ENCODE measurements at regions not wholly inside any gene's neighbourhood (a gene's known extent, or its start where the extent isn't known, plus 50 kb on each side); places are given as distances from the start of the nearest gene placed in this dataset.

DNA sequence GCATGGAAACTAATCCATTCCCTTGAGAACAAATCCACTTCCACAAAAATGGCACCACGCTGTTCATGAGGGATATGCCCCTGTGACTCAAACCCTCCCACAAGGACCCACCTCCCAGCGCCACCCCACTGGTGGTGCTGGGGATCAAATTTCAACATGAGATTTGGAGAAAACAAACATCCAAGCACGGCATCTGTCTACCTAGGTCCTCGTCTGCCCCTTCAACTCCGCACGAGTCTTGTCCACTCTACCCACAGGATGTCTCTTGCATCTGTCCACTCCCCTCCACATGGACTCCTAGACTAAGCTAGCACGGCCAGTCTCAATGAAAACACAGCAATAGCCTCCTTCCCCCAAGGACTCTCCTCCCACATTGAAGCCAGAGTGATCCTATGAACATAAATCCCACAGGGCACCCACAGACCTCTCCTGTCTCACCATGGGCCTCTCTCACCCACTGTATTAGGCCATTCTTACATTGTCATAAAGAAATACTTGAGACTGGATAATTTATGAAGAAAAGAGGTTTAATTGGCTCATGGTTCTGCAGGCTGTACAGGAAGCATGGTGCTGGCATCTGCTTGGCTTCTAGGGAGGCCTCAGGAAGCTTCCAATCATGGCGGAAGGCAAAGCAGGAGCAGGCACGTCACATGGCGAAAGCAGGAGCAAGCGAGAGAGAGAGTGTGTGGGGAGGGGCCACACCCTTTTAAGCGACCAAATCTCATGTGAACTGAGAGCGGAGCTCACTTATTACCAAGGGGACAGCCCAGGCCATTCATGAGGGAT is 101.4 kb downstream of the TOMM20 start:
- DNase-seq (ENCODE audit: insufficient read length, low spot score) (no peak), FAIRE-seq (no peak)
- TF ChIP-seq POLR2A (IDR thresholded peaks at IDR 0.05; ENCODE audit: low read depth, low read length) (no peak), TAF1 (IDR thresholded peaks at IDR 0.05; ENCODE audit: low read depth, low read length) (no peak), SPI1 (IDR thresholded peaks at IDR 0.05; ENCODE audit: low read depth, low read length) (no peak)

DNA sequence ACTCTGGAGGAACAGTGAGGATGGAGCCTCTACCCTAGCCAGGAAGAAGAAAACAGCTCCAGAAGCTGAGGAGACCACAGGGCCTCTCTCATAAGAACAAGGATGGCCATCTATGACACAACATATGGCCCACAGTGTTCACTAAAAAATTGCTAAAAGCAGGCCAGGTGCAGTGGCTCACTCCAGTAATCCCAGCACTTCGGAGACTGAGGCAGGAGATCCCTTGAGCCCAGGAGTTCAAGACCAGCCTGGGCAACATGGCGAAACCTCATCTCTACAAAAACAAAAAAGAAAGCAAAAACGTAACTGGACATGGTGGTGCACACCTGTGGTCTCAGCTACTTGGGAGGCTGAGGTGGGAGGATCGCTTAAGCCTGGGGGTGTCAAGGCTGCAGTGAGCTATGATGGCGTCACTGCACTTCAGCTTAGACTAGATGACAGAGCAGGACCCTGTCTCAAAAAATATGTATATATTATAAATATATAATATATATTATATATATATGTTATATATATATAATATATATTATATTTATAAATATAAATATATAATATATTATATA is 103.1 kb downstream of the TOMM20 start:
- FAIRE-seq, result no peak
- DNase-seq (ENCODE audit: insufficient read length, low spot score), result no peak
- TF ChIP-seq PAX5 (IDR thresholded peaks at IDR 0.05; ENCODE audit: insufficient read depth, low read length, severe bottlenecking) (no peak), POLR2A (IDR thresholded peaks at IDR 0.05; ENCODE audit: low read depth, low read length) (no peak), SPI1 (IDR thresholded peaks at IDR 0.05; ENCODE audit: low read depth, low read length) (no peak), TAF1 (IDR thresholded peaks at IDR 0.05; ENCODE audit: low read depth, low read length) (no peak), POLR2AphosphoS5 (IDR thresholded peaks at IDR 0.05; ENCODE audit: low read depth, low read length) (no peak), POU2F2 (IDR thresholded peaks at IDR 0.05; ENCODE audit: low read depth, low read length) (no peak)

DNA sequence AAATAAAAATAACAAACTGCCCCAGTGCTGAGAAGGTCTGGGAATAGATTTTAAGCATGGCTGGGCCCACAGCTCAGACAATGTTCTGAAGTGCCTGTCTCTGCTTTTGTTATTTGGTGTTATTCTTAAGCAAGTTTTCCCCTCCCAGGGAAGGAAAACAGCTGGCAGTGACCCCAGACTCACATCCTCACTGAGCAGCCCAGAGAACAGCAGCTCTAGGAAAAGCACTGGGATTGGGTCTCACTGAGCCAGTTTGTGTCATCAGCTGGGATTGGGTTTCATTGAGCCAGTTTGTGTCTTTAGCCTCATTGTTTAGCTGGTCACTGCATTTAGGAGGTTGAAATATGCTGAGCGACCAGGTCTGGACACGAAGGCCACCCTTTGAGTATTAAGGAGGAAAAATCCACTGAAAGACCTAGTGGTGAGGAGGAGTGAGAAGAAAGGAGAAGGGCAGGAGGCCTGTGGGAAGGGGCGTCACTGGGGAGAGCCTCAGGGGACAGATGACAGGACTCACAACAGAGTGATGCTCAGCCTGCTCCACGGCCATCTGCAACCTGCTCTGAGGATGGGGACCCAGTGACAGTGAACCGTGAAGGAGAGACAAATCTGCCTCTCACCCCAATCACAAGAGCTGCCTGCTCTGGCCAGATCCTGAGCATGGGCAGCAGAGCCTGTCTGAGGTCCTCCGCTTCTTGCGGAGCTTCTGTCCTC is 103.8 kb downstream of the TOMM20 start:
- TF ChIP-seq POU2F2 (IDR thresholded peaks at IDR 0.05; ENCODE audit: low read depth, low read length) (no peak), PAX5 (IDR thresholded peaks at IDR 0.05; ENCODE audit: insufficient read depth, low read length, severe bottlenecking) (peak; percentile 66), TAF1 (IDR thresholded peaks at IDR 0.05; ENCODE audit: low read depth, low read length) (peak; percentile 83)
- FAIRE-seq, result peak; percentile 28
- DNase-seq (ENCODE audit: insufficient read length, low spot score), result no peak

DNA sequence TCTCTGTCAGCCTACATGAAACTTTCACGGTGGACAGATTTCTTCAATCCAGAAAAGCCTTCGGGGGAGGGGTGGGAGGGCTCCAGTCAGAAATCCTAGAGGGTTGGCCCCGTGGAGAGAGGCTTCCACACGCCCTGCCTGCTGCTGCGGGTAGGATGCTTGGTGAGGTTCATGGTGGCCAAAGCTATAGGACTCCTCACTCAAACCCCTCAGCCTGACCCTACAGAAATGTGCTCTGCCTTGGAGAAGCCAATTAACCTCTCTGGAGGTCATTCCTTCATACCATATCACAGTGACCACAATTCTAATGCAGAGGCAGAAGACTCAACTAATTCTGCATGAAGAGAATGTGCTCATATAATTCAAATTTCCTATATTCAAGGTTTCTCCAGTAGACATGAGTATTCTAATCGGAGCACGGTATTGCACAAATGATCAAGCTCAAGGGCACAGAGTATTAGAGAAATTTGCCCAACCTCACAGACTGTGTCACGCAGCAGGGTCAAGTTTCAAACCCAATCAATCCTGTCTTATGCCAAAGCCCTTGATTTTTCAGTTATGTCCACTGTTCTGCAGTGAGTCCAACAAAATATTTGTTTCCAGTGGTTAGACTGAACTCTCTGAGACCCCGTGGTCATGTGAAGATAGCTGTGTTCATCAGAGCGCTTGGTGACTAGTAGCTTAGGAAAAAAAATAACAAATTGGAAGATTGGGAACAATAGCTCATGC is 104.8 kb downstream of the TOMM20 start:
- TF ChIP-seq POU2F2 (IDR thresholded peaks at IDR 0.05; ENCODE audit: low read depth, low read length), result no peak
- no peak for TF ChIP-seq POLR2AphosphoS5 (IDR thresholded peaks at IDR 0.05; ENCODE audit: low read depth, low read length)
- TF ChIP-seq SPI1 (IDR thresholded peaks at IDR 0.05; ENCODE audit: low read depth, low read length), result no peak
- TF ChIP-seq TAF1 (IDR thresholded peaks at IDR 0.05; ENCODE audit: low read depth, low read length), result no peak
- no peak for TF ChIP-seq PAX5 (IDR thresholded peaks at IDR 0.05; ENCODE audit: insufficient read depth, low read length, severe bottlenecking)
- TF ChIP-seq POLR2A (IDR thresholded peaks at IDR 0.05; ENCODE audit: low read depth, low read length), result no peak
- no peak for FAIRE-seq
- no peak for DNase-seq (ENCODE audit: insufficient read length, low spot score)

DNA sequence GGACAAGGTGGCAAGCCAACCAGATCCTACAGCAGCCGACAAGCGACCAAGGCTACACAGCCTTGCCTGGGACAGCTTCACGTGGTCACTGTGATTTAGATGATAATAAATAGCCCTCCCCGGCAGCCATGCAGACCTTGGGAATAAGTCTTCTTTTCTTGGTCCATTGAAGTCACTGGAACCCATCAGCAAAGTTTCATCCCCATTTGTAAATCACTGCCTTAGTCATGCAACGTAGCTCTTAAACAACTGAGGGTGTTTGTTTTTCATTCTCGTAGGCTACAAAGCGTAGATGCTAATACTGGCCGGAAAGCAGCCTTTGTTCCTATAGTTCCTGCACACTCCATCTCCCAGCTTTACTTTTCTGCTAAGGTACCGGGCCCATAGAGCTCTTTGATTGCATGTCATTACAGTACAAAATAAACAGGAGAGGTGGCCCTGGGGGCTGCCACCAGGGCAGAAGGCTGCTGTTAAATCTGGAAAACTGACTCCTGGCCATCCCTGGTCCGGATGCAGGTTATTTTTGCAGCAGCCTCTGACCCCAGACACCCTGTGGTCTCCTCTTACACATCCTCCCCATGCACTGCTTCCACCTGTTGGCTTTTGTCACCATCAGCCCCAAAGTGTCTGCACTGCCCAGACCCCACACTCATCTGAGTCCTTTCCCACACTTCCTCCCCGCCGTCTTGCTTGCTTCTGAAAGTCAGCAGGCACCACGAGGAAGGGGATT is 105.5 kb downstream of the TOMM20 start:
- TF ChIP-seq POLR2AphosphoS5 (IDR thresholded peaks at IDR 0.05; ENCODE audit: low read depth, low read length) (peak; percentile 46; the same call in 1 of the 2 replicates), PAX5 (IDR thresholded peaks at IDR 0.05; ENCODE audit: insufficient read depth, low read length, severe bottlenecking) (peak; percentile 54), POU2F2 (IDR thresholded peaks at IDR 0.05; ENCODE audit: low read depth, low read length) (no peak), SPI1 (IDR thresholded peaks at IDR 0.05; ENCODE audit: low read depth, low read length) (peak; percentile 86)
- DNase-seq (ENCODE audit: insufficient read length, low spot score) (no peak), FAIRE-seq (peak; percentile 63)

DNA sequence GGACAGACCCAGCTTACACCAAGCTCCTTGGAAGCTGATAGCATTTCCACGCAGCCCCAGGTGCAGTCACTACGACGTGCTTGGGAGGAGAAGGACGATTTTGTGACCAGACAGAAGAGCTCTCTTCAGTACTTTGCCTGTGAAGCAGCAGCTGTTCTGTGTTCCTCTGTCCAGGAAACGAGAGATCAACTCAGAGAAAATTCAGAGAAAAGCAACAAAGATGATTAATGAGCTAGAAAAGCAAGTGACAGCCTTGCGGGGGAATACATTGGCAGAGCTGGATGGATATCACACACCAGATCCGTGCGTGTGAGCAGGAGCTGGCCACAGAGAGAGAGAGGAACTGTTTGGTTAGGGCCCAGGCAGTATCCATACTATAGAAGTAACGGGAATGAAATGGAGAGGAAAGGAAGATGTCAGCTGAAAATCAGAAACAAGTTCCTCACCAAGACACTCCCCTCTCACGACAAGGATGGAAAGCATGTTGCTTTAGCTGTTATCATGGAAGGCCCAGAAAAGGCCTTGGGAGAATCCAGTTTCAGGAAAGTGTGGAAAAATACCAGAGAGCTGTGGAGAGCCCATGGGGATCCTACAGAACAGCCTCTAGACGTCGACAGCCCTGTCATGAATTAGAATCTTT is 106.2 kb downstream of the TOMM20 start:
- no peak for DNase-seq (ENCODE audit: insufficient read length, low spot score)
- peak; percentile 77 for FAIRE-seq
- 0 out of 2 replicates have a peak, but pooled peaks have one; percentile 11 for TF ChIP-seq SPI1 (IDR thresholded peaks at IDR 0.05; ENCODE audit: low read depth, low read length)
- TF ChIP-seq POLR2A (IDR thresholded peaks at IDR 0.05; ENCODE audit: low read depth, low read length), result no peak

DNA sequence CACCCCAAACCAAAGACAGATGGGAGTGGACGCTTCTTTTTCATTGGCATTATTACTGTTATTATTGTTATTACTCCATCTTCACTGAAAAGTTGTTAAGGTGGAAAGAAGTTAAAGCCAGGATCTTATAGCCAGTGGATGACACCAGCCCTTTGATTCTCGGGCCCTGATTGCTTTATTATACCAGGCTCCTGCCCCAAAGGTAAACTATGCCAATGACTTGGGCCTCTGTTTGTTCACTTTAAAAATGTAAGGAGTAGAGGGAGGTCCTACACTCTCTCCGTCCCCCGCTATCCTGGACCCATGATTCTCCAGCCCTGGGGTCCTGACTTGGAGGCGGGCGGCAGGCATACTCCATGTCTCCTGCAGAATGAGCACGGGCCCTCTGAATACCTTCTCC is 106.8 kb downstream of the TOMM20 start:
- no peak for DNase-seq (ENCODE audit: insufficient read length, low spot score)
- no peak for FAIRE-seq
- no peak for TF ChIP-seq SPI1 (IDR thresholded peaks at IDR 0.05; ENCODE audit: low read depth, low read length)
- no peak for TF ChIP-seq TAF1 (IDR thresholded peaks at IDR 0.05; ENCODE audit: low read depth, low read length)

DNA sequence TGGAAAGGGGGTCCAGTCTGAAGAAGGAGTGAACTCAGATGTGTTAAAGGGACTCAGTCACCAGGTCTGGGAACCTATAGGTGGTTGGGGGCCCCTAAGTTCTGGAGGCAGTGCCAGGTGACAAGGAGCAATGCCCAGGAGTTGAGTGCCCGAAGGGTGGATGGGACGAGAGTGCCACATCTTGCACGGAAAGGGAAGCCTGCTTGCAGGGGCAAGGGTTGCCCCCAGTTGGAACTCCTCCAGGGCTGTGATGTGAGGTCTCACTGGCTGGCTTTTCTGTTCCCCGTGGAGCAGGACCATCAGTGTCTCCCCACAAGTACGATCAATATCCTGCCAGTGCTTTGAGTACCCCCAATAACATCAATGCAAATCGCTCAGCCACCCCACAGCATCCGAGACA is 107.3 kb downstream of the TOMM20 start:
- TF ChIP-seq POLR2A (IDR thresholded peaks at IDR 0.05; ENCODE audit: low read depth, low read length), result 0 out of 2 replicates have a peak, but pooled peaks have one; percentile 21
- TF ChIP-seq TAF1 (IDR thresholded peaks at IDR 0.05; ENCODE audit: low read depth, low read length), result no peak
- FAIRE-seq, result no peak
- no peak for DNase-seq (ENCODE audit: insufficient read length, low spot score)

DNA sequence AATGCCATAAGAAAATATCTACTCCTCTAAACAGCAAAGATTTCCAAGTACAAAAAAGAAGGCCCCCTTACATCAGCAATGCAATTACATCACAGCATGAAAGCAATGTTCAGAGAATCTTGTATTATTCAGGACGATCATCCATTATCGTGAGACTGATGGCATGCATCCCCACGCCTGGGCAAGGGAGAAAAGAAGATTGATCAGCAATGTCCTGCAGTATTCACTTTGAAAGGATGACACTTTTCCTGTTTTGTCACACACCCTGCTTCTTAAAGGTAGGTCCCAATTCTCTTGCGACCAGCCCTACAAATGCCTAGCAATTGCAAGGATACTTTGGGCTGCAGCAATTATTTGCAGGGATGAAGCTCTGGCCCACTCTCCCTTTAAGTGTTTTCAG is 108.7 kb downstream of the TOMM20 start:
- FAIRE-seq (no peak), DNase-seq (ENCODE audit: insufficient read length, low spot score) (no peak)
- TF ChIP-seq POLR2AphosphoS5 (IDR thresholded peaks at IDR 0.05; ENCODE audit: low read depth, low read length), result no peak
